ENCODE measurements at regions not wholly inside any gene's neighbourhood (a gene's known extent, or its start where the extent isn't known, plus 50 kb on each side); places are given as distances from the start of the nearest gene placed in this dataset.

DNA sequence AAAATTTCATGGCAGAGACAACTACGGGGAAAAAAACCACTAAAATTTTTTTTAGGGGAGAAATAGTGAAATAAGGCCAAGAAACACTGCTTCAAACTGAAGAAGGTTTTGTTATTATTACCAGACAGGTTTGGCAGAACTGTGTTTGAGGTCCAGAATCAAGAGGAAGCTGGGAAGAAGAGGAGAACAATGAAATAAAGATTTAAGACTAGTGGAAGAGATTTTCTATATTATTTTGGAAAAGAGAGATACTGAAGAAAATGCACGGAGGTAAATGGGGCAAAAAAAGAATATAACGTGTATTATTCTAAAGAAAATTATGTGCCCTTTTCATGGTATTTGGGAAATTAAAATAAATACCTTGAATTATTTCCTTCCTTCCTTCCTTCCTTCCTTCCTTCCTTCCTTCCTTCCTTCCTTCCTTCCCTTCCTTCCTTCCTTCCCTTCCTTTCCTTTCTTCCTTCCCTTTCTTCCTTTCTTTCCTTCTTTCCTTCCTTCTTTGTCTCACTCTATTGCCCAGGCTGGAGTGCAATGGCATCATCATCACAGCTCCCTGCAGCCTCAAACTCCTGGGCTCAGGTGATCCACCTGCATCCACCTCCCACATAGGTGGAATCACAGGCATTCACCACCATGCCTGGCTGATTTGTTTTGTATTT lies 124.3 kb downstream of the GJA1 start:
- Histone ChIP-seq H3K4me3 (ENCODE audit: low read length) (no peak overlapping the region), H2AFZ (ENCODE audit: low read depth, low read length) (no peak overlapping the region), H3K9ac (ENCODE audit: low read length) (no peak overlapping the region), H3K36me3 (ENCODE audit: insufficient read depth, low read length) (no peaks in the 10 kb centered on the region), H3K27ac (ENCODE audit: low read length) (no peak overlapping the region), H3K27me3 (ENCODE audit: insufficient read depth, low read depth, low read length) (no peaks in the 10 kb centered on the region), H3K79me2 (replicated peaks; ENCODE audit: insufficient read depth, low read length) (no peaks in the 10 kb centered on the region), H3K9me3 (ENCODE audit: low read length) (no peaks in the 10 kb centered on the region), H3K9me2 (ENCODE audit: insufficient read depth, low read length) (no peaks in the 10 kb centered on the region), H3F3A (ENCODE audit: insufficient read depth, low read length, poor library complexity, severe bottlenecking) (no peaks in the 10 kb centered on the region), H3K4me2 (ENCODE audit: low read length) (no peak overlapping the region), H4K20me1 (ENCODE audit: insufficient read depth) (no peaks in the 10 kb centered on the region)
- TF ChIP-seq, protein P1, sequence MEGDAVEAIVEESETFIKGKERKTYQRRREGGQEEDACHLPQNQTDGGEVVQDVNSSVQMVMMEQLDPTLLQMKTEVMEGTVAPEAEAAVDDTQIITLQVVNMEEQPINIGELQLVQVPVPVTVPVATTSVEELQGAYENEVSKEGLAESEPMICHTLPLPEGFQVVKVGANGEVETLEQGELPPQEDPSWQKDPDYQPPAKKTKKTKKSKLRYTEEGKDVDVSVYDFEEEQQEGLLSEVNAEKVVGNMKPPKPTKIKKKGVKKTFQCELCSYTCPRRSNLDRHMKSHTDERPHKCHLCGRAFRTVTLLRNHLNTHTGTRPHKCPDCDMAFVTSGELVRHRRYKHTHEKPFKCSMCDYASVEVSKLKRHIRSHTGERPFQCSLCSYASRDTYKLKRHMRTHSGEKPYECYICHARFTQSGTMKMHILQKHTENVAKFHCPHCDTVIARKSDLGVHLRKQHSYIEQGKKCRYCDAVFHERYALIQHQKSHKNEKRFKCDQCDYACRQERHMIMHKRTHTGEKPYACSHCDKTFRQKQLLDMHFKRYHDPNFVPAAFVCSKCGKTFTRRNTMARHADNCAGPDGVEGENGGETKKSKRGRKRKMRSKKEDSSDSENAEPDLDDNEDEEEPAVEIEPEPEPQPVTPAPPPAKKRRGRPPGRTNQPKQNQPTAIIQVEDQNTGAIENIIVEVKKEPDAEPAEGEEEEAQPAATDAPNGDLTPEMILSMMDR (IDR thresholded peaks at IDR 0.05; ENCODE audit: poor library complexity, severe bottlenecking): no peak
- no peak for TF ChIP-seq POLR2AphosphoS5 (IDR thresholded peaks at IDR 0.05)
- TF ChIP-seq TAF1 (IDR thresholded peaks at IDR 0.05; ENCODE audit: low read depth): no peak
- TF ChIP-seq, protein P2, sequence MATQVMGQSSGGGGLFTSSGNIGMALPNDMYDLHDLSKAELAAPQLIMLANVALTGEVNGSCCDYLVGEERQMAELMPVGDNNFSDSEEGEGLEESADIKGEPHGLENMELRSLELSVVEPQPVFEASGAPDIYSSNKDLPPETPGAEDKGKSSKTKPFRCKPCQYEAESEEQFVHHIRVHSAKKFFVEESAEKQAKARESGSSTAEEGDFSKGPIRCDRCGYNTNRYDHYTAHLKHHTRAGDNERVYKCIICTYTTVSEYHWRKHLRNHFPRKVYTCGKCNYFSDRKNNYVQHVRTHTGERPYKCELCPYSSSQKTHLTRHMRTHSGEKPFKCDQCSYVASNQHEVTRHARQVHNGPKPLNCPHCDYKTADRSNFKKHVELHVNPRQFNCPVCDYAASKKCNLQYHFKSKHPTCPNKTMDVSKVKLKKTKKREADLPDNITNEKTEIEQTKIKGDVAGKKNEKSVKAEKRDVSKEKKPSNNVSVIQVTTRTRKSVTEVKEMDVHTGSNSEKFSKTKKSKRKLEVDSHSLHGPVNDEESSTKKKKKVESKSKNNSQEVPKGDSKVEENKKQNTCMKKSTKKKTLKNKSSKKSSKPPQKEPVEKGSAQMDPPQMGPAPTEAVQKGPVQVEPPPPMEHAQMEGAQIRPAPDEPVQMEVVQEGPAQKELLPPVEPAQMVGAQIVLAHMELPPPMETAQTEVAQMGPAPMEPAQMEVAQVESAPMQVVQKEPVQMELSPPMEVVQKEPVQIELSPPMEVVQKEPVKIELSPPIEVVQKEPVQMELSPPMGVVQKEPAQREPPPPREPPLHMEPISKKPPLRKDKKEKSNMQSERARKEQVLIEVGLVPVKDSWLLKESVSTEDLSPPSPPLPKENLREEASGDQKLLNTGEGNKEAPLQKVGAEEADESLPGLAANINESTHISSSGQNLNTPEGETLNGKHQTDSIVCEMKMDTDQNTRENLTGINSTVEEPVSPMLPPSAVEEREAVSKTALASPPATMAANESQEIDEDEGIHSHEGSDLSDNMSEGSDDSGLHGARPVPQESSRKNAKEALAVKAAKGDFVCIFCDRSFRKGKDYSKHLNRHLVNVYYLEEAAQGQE (IDR thresholded peaks at IDR 0.05; ENCODE audit: borderline replicate concordance): no peak
- TF ChIP-seq RAD21 (conservative IDR thresholded peaks at IDR 0.05): no peak
- no peak for TF ChIP-seq MXI1 (conservative IDR thresholded peaks at IDR 0.05; ENCODE audit: poor library complexity, severe bottlenecking)
- no peak for TF ChIP-seq SMC3 (conservative IDR thresholded peaks at IDR 0.05; ENCODE audit: poor library complexity)
- TF ChIP-seq EZH2 (IDR thresholded peaks at IDR 0.05; ENCODE audit: borderline replicate concordance, insufficient read depth, low read length, poor library complexity, severe bottlenecking): no peak
- no peak for TF ChIP-seq EP300 (conservative IDR thresholded peaks at IDR 0.05; ENCODE audit: poor library complexity, severe bottlenecking)

DNA sequence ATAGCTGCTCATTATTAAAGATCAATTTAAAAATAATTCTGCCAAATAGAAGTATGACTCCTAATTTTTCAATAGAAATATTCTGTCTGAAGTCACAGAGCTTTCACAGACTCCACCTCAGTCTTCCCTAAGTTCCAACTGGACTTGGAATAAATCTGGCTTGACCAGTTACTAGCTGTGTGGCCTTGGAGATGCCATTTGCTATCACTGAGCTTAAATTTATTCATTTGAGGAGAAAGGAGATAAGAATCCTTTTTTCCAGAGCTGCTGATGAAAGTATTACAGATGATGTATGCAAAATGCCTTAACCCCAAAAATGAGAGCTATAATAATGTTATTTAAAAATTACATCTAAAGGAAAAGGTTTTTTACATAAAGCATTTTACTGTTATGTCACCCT lies 125.0 kb downstream of the GJA1 start:
- Histone ChIP-seq H3K36me3 (ENCODE audit: insufficient read depth, low read length) (no peaks in the 10 kb centered on the region), H2AFZ (ENCODE audit: low read depth, low read length) (no peak overlapping the region), H3K9me3 (ENCODE audit: low read length) (no peaks in the 10 kb centered on the region), H3K79me2 (replicated peaks; ENCODE audit: insufficient read depth, low read length) (no peaks in the 10 kb centered on the region), H3K27me3 (ENCODE audit: insufficient read depth, low read depth, low read length) (no peaks in the 10 kb centered on the region), H4K20me1 (ENCODE audit: insufficient read depth) (no peaks in the 10 kb centered on the region), H3K27ac (ENCODE audit: low read length) (no peak overlapping the region), H3K9ac (ENCODE audit: low read length) (no peak overlapping the region), H3K4me3 (ENCODE audit: low read length) (no peak overlapping the region), H3K4me2 (ENCODE audit: low read length) (no peak overlapping the region), H3K9me2 (ENCODE audit: insufficient read depth, low read length) (no peaks in the 10 kb centered on the region), H3F3A (ENCODE audit: insufficient read depth, low read length, poor library complexity, severe bottlenecking) (no peaks in the 10 kb centered on the region)
- TF ChIP-seq EP300 (conservative IDR thresholded peaks at IDR 0.05; ENCODE audit: poor library complexity, severe bottlenecking) (no peak), RAD21 (conservative IDR thresholded peaks at IDR 0.05) (no peak), EZH2 (IDR thresholded peaks at IDR 0.05; ENCODE audit: borderline replicate concordance, insufficient read depth, low read length, poor library complexity, severe bottlenecking) (no peak), SMC3 (conservative IDR thresholded peaks at IDR 0.05; ENCODE audit: poor library complexity) (no peak), POLR2AphosphoS5 (IDR thresholded peaks at IDR 0.05) (no peak), TAF1 (IDR thresholded peaks at IDR 0.05; ENCODE audit: low read depth) (no peak), MXI1 (conservative IDR thresholded peaks at IDR 0.05; ENCODE audit: poor library complexity, severe bottlenecking) (no peak)
- TF ChIP-seq, protein P1 (IDR thresholded peaks at IDR 0.05; ENCODE audit: poor library complexity, severe bottlenecking): no peak
- TF ChIP-seq, protein P2 (IDR thresholded peaks at IDR 0.05; ENCODE audit: borderline replicate concordance): no peak
